GM18907 (cell line): ENCODE measurements at regions not wholly inside any gene's neighbourhood (a gene's known extent, or its start where the extent isn't known, plus 50 kb on each side); places are given as distances from the start of the nearest gene placed in this dataset.
"Not testable (repeated sequence)": the region's sequence is repeated elsewhere in the genome, so short reads cannot be mapped to it uniquely, and the experiment has no call there.

Source experiments
- ATAC-seq: cut with Tn5 transposase; IDR thresholded peaks from one replicate; pipeline ENCODE4 v1.9.1; 2021; ENCODE audit warnings: mild to moderate bottlenecking, moderate library complexity; ENCODE audit not compliant: unreplicated experiment

GRCh38 chr1:233722212-233722979, 108.5 kb downstream of the KCNK1 start:
- ATAC-seq: no peak

GRCh38 chr1:233723387-233723786, 109.5 kb downstream of the KCNK1 start:
- ATAC-seq: no peak

- ATAC-seq: not testable (repeated sequence)
Measured at GRCh38 chr1:233724131-233724631, 110.3 kb downstream of the KCNK1 start.

DNA sequence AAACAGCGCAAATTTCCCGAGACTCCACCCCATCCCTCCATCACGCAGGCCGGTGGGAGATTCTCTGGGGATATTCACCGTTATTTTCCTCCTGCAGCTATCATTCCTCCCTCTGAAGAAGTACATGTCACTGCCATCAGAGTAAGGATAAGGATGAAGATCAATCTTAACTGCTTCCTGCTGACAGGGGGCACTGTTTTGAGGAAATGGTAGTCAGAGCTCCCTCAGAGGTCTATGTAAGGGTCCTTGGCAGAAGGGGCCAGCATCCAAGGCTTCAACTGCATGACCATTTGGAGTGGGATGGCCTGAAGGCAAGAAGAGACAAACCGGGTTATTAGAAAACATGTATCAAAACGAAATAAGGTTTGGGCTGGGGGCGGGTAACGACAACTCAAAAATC, 111.5 kb downstream of the KCNK1 start:
- no peak for ATAC-seq

DNA sequence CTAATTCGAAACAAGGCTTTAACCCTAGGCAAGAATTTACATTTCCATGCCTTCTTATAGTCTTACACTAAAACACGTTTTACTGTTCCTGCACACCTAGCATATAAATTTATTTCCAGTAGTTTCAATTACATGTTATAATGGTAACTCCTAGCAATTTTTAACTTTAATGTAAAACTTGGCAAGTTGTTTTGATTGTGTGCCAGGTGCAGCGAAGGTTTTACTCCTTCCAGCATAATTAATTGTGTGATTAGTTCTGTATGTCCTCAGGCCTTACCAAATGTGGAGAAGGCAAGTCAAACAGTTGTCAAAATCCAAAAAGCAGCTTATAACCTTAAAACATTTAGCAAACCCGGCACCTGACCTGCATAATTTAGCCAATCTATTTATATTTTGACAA, 114.8 kb downstream of the KCNK1 start:
- ATAC-seq: no peak

DNA sequence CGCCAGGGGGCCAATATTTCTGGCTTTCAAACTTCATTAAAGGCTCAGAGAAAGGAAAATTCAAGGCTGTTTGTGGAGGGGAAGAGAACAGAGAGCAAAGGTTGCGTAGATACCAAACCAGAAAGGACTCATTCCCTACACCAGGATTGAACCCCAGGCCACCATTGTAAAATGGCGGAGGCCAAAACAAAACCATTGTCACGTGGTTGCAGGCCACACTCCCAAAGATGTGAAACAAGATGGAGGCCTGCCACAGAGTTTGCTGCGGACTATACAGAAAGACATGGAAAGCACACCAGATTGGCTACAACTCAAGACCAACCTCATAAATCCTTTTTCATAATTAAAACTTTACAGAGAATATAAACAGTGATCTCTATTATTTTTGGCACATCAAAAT, 116.5 kb downstream of the KCNK1 start:
- ATAC-seq: no peak

GRCh38 chr1:233730809-233731208, 116.9 kb downstream of the KCNK1 start:
- no peak for ATAC-seq

- ATAC-seq: no peak
Measured at GRCh38 chr1:233732206-233732605, 118.3 kb downstream of the KCNK1 start.

DNA sequence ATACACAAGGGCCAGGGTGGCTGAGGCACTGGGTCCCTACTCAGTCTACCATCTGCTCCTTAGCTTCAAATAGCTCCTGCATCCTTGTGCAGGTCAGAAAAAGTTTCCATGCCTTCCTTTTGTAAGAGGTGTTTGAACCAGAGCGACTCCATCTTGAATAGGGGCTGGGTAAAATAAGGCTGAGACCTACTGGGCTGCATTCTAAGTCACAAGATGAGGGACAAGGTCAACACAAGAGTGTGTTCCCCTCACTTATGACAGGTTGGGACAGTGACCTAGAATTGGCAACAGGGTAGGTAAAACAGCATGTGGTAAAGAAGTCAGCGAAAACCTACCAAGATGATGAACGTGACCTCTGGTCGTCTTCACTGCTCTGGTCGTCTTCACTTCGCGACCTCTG, 120.5 kb downstream of the KCNK1 start:
- no peak for ATAC-seq

- no peak for ATAC-seq
Measured at GRCh38 chr1:233735331-233735730, 121.4 kb downstream of the KCNK1 start.

DNA sequence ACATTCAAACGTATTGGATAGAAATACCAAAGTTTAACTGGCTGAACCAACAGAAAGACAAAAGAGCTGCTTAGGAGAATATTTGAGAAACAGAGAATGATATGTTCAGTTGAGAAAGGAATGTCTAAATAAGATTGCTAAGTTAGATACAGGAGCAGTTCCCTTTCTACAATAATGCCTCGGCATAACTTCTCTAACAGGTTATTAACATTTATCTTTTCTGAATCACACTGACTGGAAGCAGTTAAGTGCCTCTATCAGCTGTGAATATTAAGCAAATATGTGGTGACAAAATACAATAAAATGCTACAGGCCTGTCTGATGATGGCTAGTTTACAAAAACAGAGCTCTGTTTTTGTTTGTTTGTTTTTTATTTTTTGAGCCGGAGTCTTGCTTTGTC, 121.9 kb downstream of the KCNK1 start:
- ATAC-seq: no peak

GRCh38 chr1:233737341-233737740, 123.4 kb downstream of the KCNK1 start:
- ATAC-seq: no peak

- no peak for ATAC-seq
Measured at GRCh38 chr1:233738396-233738795, 124.5 kb downstream of the KCNK1 start.

DNA sequence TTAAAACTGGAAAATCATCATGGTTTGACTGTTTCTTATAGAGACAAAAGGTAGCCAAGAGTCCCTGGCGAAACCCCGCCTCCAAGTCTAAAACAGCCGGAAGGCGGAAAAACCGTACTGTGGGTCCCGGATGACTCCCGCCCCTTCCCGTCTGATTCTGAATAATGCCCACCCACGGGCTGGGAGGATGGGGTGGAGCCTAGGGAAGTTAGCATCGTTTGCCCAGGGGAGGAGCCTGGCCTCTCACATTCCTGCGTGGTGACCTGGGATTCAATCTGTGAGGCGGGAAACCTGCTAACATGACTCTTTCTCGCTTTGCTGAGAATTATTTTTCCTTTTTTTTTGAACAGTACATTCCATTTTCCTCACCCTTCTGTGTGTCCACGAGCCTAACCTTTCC, 124.9 kb downstream of the KCNK1 start:
- ATAC-seq: no peak

- ATAC-seq: no peak
Measured at GRCh38 chr1:233744779-233745513, 131.0 kb downstream of the KCNK1 start.

- ATAC-seq: no peak
Measured at GRCh38 chr1:233750139-233750538, 136.2 kb downstream of the KCNK1 start.

DNA sequence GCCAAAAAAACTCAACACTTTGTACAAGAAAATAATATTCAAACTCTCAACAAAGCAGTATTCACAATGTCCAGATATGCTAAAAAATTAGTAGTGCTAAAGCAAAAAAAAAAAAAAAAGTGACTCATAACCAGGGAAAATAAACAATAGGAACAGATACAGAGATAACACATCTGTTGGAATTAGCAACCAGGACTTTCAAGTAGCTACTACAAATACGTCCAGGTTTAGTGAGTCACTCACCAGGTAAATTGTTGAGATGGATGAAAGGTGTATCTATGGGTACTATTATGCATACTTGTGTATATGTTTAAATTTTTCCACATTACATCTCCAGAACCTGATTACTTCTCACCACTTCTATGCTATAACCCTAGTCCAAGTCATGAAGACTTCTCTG, 144.8 kb upstream of the SLC35F3 start:
- ATAC-seq: no peak

- ATAC-seq: not testable (repeated sequence)
Measured at GRCh38 chr1:233764304-233764703, 140.2 kb upstream of the SLC35F3 start.

DNA sequence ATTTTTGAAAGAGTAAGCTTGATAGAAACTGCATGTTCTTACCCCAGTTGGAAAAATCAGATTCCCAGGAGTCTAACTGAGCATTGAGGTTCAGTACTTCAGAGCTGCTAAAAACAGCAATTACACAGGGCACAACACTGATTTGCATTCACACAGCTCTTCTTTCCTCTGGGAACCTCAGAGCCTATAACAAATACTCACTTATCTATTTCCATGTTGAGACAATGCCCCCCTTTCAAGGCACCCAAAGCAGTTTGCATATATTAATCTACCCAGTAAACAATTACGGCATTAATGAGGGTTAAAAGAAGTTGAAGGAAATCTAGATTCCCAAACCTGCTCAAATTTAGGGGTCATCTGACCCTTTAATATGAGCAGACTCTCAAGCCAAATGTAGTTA, 126.9 kb upstream of the SLC35F3 start:
- ATAC-seq: no peak

DNA sequence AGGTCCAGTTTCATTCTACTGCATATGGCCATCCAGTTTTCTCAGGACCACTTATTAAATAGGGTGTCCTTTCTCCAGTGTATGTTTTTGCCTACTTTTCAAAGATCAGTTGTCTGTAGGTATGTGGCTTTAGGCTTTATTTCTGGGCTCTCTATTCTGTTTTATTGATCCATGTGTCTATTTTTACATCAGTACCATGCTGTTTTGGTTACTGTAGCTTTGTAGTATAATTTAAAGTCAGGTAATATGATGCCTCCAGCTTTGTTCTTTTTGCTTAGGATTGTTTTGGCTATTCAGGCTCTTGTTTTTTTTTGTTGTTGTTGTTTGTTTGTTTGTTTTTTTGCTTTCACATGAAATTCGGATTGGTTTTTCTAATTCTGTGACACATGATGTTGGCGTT, 124.4 kb upstream of the SLC35F3 start:
- no peak for ATAC-seq

DNA sequence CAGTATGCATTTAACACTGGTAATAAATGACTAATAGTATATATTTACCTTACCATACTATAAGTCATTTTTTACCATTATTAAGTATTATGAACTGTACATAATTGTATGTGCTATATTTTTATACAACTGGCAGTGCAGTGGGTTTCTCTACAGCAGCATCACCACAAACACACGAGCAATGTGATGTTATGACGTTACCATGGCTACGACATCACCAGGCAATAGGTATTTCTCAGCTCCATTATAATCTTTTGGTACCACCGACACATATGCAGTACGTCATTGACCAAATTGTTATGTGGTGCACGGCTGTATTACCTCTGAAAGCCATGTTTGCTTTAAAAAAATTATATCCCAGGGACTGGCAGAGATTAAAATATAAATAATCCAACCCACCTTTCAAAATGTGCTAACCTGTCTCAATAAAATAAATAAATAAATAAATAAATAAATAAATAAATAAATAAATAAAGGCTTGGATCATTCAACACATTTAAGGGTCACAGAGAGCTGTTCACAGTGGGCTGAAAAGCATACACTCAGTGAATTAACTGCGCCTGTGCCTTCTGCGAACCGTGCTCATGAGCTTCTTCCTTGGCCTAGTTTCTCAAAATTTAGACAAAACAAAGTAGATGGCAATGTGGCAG, 121.4 kb upstream of the SLC35F3 start:
- no peak for ATAC-seq

DNA sequence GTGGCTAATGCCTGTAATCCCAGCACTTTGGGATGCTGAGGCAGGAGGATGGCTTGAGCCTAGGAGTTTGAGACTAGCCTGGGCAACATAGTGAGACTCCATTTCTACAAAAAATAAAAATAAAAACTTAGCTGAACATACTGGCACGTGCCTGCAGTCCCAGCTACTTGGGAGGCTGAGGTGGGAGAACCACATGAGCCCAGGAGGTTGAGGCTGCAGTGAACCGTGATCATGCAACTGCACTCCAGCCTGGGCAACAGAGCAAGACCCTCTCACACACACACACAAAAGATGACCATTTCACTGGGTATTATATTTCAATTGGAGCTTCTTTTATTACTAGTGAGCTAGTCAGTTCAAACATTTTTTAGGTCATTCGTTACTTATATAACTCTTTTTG, 116.9 kb upstream of the SLC35F3 start:
- no peak for ATAC-seq
